DND-41 (cell line): ENCODE measurements at regions not wholly inside any gene's neighbourhood (a gene's known extent, or its start where the extent isn't known, plus 50 kb on each side); places are given as distances from the start of the nearest gene placed in this dataset.

Source experiments
- CTCF ChIP-seq: IDR thresholded peaks from 2 replicates; pipeline ENCODE4 v1.5.1; 2012; ENCODE audit warnings: borderline replicate concordance, low read length, moderate library complexity, mild to moderate bottlenecking; ENCODE audit not compliant: poor library complexity, severe bottlenecking; ENCODE audit errors: extremely low read depth
- EZH2 ChIP-seq: IDR thresholded peaks from 3 replicates; pipeline ENCODE4 v1.6.1; 2012; ENCODE audit warnings: borderline replicate concordance, low read depth, mild to moderate bottlenecking, moderate library complexity, low read length, inconsistent platforms; ENCODE audit not compliant: severe bottlenecking

- TF ChIP-seq CTCF, result no peak
- no peak for TF ChIP-seq EZH2
Observed at GRCh38 chr4:18973296-18973695, 951.7 kb upstream of the LCORL start.
